Lung (tissue), 11 donors: ENCODE measurements at regions not wholly inside any gene's neighbourhood (a gene's known extent, or its start where the extent isn't known, plus 50 kb on each side); places are given as distances from the start of the nearest gene placed in this dataset.
A peak's percentile ranks its signal among the peaks of the same experiment; 100 is the strongest.
"Not testable (repeated sequence)": the region's sequence is repeated elsewhere in the genome, so short reads cannot be mapped to it uniquely, and the experiment has no call there.

Experiments
- ATAC-seq: fragments of 200-7000 bp; cut with Tn5 transposase; one replicate; pipeline ENCODE4 v1.9.1; 2020; ENCODE audit warnings: moderate number of reproducible peaks; ENCODE audit not compliant: insufficient read depth, low FRiP score
- DNase-seq, 3 donors: peaks; one replicate each; pipeline ENCODE4 v3.0.0-alpha.2; 2013 to 2017
- H3K27ac ChIP-seq, 2 donors: one replicate each; pipeline ENCODE4 v1.5.1; 2013; ENCODE audit warnings: mild to moderate bottlenecking in 2 of 2, moderate library complexity in 2 of 2, control low read depth in 1 of 2, inconsistent platforms in 1 of 2, low read depth in 1 of 2, low read length in 1 of 2
- H3K27me3 ChIP-seq, 3 donors: one replicate each; pipeline ENCODE4 v1.5.1; 2013; ENCODE audit warnings: low read length in 2 of 3; ENCODE audit not compliant: control insufficient read depth in 3 of 3, insufficient read depth in 3 of 3
- H3K36me3 ChIP-seq, 4 donors: one replicate each; pipeline ENCODE4 v1.5.1; 2013; ENCODE audit warnings: low read length in 4 of 4, mild to moderate bottlenecking in 1 of 4, moderate library complexity in 1 of 4; ENCODE audit not compliant: control insufficient read depth in 4 of 4, insufficient read depth in 4 of 4
- H3K4me1 ChIP-seq, 5 donors: one replicate each; pipeline ENCODE4 v1.5.1; 2013; ENCODE audit warnings: low read length in 5 of 5, mild to moderate bottlenecking in 2 of 5, moderate library complexity in 1 of 5; ENCODE audit not compliant: control insufficient read depth in 5 of 5, insufficient read depth in 5 of 5
- H3K4me3 ChIP-seq: one replicate; pipeline ENCODE4 v1.5.1; 2013; ENCODE audit warnings: mild to moderate bottlenecking, control low read depth, moderate library complexity
- H3K9ac ChIP-seq, 2 donors: one replicate each; pipeline ENCODE4 v1.5.1; 2013; ENCODE audit warnings: low read length in 2 of 2, control low read depth in 1 of 2; ENCODE audit not compliant: insufficient read depth in 1 of 2
- H3K9me3 ChIP-seq, 4 donors: one replicate each; pipeline ENCODE4 v1.5.1; 2013; ENCODE audit warnings: low read length in 3 of 4, mild to moderate bottlenecking in 1 of 4, moderate library complexity in 1 of 4; ENCODE audit not compliant: control insufficient read depth in 4 of 4, insufficient read depth in 3 of 4
- WGBS, 2 donors: extraction: QIAGEN DNeasy Blood & Tissue Kit; methylation state at CpG; one replicate each; pipeline ENCODE4 v1.1.7; 2013; 5-methylcytosine and 5-hydroxymethylcytosine counted together
- TF ChIP-seq, protein P1 (sequence below): IDR thresholded peaks from 2 replicates; pipeline ENCODE4 v1.5.1; 2012; ENCODE audit warnings: mild to moderate bottlenecking; ENCODE audit errors: control extremely low read depth, extremely low read depth
- donor health status: control.
- donor health status: control.
- donor health status: Bipolar disorder and iron deficiency.
- donor health status: healthy.
- donor health status: DM: yes; HTN: yes; CAD: no.

DNA sequence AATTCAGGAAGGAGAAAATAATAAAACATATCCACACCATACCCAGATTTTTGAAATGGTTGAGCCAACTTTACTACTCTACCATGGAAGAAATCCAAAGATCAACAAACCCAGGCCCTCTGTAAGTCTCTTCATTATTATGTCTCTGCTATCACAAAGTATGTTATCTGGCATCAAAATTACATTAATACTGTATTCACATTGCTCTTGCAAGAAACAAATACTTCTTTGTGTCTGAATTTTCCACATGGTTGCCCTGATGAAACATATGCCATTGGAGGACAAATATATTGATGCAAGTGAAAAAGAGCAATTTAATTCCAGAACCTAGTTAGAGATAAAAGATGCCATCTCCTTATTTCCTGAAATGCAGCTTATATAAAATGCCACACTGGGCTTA, 204.0 kb downstream of the FZD1 start:
- Histone ChIP-seq H3K4me1 (no peaks in the 10 kb centered on the region), H3K36me3 (no peaks in the 10 kb centered on the region), H3K27ac (no peak overlapping the region), H3K27me3 (no peaks in the 10 kb centered on the region), H3K9ac (no peak overlapping the region), H3K9me3 (peaks cover 0 to 2% (median 0%) of the 10 kb centered on the region in 4 donors), H3K4me3 (no peak overlapping the region)
- DNase-seq: no peak
- no peak for ATAC-seq
- TF ChIP-seq, protein P1, sequence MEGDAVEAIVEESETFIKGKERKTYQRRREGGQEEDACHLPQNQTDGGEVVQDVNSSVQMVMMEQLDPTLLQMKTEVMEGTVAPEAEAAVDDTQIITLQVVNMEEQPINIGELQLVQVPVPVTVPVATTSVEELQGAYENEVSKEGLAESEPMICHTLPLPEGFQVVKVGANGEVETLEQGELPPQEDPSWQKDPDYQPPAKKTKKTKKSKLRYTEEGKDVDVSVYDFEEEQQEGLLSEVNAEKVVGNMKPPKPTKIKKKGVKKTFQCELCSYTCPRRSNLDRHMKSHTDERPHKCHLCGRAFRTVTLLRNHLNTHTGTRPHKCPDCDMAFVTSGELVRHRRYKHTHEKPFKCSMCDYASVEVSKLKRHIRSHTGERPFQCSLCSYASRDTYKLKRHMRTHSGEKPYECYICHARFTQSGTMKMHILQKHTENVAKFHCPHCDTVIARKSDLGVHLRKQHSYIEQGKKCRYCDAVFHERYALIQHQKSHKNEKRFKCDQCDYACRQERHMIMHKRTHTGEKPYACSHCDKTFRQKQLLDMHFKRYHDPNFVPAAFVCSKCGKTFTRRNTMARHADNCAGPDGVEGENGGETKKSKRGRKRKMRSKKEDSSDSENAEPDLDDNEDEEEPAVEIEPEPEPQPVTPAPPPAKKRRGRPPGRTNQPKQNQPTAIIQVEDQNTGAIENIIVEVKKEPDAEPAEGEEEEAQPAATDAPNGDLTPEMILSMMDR: no peak

DNA sequence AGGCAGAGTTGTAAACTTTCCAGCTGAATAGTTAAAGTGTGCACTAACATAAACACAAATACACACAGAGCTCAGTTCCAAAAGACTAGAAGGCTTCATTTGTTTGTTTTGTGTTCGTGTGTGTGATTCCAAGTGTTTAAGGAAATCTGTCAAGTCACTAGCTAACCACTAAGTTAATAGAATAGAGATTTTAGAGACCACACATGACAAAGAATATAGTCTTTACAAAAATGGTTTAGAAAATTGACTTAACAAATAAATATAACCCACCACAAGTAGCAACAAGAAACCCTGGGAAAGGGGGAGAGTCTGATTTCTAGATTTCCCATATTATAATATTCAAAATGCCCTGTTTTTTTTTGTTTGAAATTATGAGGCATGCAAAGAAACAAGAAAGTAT, 209.4 kb downstream of the FZD1 start:
- WGBS, 2 donors: 36 to 38% methylated on average over 1 of the region's 1 CpG
- Histone ChIP-seq H3K9ac (no peak overlapping the region), H3K36me3 (no peaks in the 10 kb centered on the region), H3K4me3 (no peak overlapping the region), H3K27me3 (no peaks in the 10 kb centered on the region), H3K27ac (no peak overlapping the region), H3K4me1 (no peaks in the 10 kb centered on the region), H3K9me3 (peaks cover 0 to 5% (median 2%) of the 10 kb centered on the region in 4 donors)
- TF ChIP-seq, protein P1: no peak
- ATAC-seq: no peak
- DNase-seq: peak in 2 of 3 donors; percentile 22 to 44

DNA sequence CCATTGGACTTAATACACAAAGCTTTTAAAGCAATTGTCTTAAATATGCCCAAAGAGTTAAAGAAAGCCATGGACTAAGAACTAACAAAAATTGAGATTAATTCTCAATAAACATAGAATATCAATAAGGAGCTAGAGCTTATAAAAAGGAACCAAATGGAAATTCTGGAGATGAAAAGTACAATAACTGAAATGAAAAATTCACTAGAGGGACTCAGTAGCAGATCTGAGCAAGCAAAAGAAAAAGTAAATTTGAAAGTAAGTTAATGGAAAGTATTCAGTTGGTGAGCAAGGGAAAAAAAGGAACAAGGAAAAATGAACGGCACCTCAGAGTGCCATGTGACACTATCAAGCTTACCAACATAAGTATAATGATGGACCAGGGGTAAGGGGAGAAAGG, 209.8 kb downstream of the FZD1 start:
- H3K9ac ChIP-seq: no peak overlapping the region
- DNase-seq (no peak), ATAC-seq (no peak)
- no peak overlapping the region for H3K27ac ChIP-seq
- TF ChIP-seq, protein P1: no peak
- WGBS, 2 donors: 90 to 96% methylated on average over 1 of the region's 1 CpG
- H3K4me3 ChIP-seq: no peak overlapping the region
- H3K36me3 ChIP-seq: no peaks in the 10 kb centered on the region
- peaks cover 0 to 5% (median 2%) of the 10 kb centered on the region in 4 donors for H3K9me3 ChIP-seq
- H3K27me3 ChIP-seq: no peaks in the 10 kb centered on the region
- H3K4me1 ChIP-seq: no peaks in the 10 kb centered on the region

DNA sequence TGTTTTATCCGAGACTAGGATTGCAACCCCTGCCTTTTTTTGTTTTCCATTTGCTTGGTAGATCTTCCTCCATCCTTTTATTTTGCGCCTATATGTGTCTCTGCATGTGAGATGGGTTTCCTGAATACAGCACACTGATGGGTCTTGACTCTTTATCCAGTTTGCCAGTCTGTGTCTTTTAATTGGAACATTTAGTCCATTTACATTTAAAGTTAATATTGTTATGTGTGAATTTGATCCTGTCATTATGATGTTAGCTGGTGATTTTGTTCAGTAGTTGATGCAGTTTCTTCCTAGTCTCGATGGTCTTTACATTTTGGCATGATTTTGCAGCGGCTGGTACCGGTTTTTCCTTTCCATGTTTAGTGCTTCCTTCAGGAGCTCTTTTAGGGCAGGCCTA, 216.2 kb downstream of the FZD1 start:
- not testable (repeated sequence) for H3K4me1 ChIP-seq, H3K9me3 ChIP-seq, ATAC-seq, H3K4me3 ChIP-seq, DNase-seq, H3K36me3 ChIP-seq, H3K9ac ChIP-seq, H3K27ac ChIP-seq, H3K27me3 ChIP-seq
- 90 to 99% methylated on average over 5 of the region's 5 CpGs for WGBS, 2 donors
